Esophagus muscularis mucosa (tissue), 4 donors: ENCODE measurements at regions not wholly inside any gene's neighbourhood (a gene's known extent, or its start where the extent isn't known, plus 50 kb on each side); places are given as distances from the start of the nearest gene placed in this dataset.

Source experiments
- CTCF ChIP-seq, 3 experiments: fragments of 200-600 bp in 2 of 3; fragments of 450-650 bp in 1 of 3; sonication (generic) in 2 of 3; IDR thresholded peaks; one replicate each; pipeline ENCODE4 v1.5.1; 2017 to 2019; ENCODE audit warnings: antibody characterized with exemption in 3 of 3, mild to moderate bottlenecking in 2 of 3, moderate library complexity in 1 of 3
- EP300 ChIP-seq: sonication (generic); formaldehyde crosslinking; IDR thresholded peaks from one replicate; pipeline ENCODE4 v1.6.1; 2017; ENCODE audit warnings: antibody characterized with exemption
- POLR2A ChIP-seq: fragments of 450-650 bp; IDR thresholded peaks from one replicate; pipeline ENCODE4 v1.6.1; 2017; ENCODE audit warnings: antibody characterized with exemption, moderate library complexity, mild to moderate bottlenecking, low read depth

DNA sequence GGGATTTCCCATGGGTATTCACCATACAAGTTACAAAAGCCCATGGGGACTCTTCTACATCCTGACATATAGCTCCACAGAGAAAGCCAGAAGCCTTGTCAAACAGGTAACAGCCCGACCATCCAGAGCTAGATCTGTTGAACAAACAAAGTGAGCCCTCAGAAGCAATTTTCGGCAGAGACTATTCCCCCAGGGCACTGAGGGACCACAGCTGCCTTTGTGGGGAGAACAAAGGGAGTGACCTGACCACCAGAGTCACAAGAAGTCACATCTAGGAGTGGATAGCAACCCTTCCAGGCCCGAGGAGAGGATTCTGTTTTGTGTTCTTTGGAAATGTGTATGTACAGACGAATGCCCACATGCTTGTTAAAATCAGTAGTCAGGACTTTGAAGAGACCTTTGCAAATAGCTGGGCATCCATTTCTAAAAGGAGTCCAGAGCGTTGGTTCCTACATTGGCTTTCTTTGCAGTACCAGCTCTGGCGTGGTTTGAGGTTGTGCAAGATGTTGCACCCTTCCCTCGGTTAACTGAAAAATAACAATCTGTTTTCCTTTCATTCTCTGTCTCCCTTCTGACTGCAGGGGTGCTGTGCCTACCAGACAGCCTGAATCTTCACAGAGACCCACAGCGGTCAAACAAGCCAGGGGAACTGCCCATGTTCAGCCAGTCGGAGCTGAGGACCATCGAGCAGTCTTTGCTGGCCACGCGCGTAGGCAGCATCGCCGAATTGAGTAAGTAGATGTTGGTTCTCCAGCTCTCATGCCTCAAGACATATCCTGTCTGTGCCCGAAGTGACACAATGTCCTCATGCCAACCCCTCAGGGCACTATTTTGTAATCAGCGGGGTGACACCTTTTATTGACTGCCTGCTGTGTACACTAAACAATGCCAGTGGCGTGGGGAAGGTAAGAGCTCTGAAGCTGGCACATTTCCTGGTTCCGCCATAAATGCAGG lies 165.4 kb upstream of the PWP1 start:
- TF ChIP-seq POLR2A (no peak), CTCF (IDR thresholded peaks at IDR 0.05) (no peak), EP300 (no peak)
